KMS-11 (cell line): ENCODE measurements at regions not wholly inside any gene's neighbourhood (a gene's known extent, or its start where the extent isn't known, plus 50 kb on each side); places are given as distances from the start of the nearest gene placed in this dataset.
"Not testable (repeated sequence)": the region's sequence is repeated elsewhere in the genome, so short reads cannot be mapped to it uniquely, and the experiment has no call there.

ENCODE experiments used
- H2AFZ ChIP-seq: fragments of 200-600 bp; sonication (generic); 2 replicates; pipeline ENCODE4 v1.6.1; 2016; ENCODE audit warnings: antibody characterized with exemption, mixed run types, low read depth
- H3K27ac ChIP-seq: fragments of 200-600 bp; sonication (generic); 2 replicates; pipeline ENCODE4 v1.6.1; 2016; ENCODE audit warnings: mild to moderate bottlenecking, mixed run types
- H3K27me3 ChIP-seq: fragments of 200-600 bp; sonication (generic); 2 replicates; pipeline ENCODE4 v1.6.1; 2017; ENCODE audit warnings: mild to moderate bottlenecking, low read depth, mixed run types, moderate library complexity; ENCODE audit not compliant: insufficient read depth
- H3K36me3 ChIP-seq: fragments of 200-600 bp; sonication (generic); 2 replicates; pipeline ENCODE4 v1.6.1; 2017; ENCODE audit warnings: mild to moderate bottlenecking, mixed run types; ENCODE audit not compliant: insufficient read depth
- H3K4me1 ChIP-seq: fragments of 200-600 bp; sonication (generic); 2 replicates; pipeline ENCODE4 v1.6.1; 2016; ENCODE audit warnings: mild to moderate bottlenecking, low read depth, mixed run types; ENCODE audit not compliant: poor library complexity, severe bottlenecking
- H3K4me2 ChIP-seq: fragments of 200-600 bp; sonication (generic); 2 replicates; pipeline ENCODE4 v1.7.0; 2016; ENCODE audit warnings: mild to moderate bottlenecking, mixed run types
- H3K4me3 ChIP-seq: fragments of 200-600 bp; sonication (generic); IDR thresholded peaks from 2 replicates; pipeline ENCODE4 v1.6.1; 2017; ENCODE audit warnings: low read depth, low read length, mixed read lengths; ENCODE audit not compliant: insufficient read depth
- H3K79me2 ChIP-seq: fragments of 200-600 bp; sonication (generic); 2 replicates; pipeline ENCODE4 v1.6.1; 2016; ENCODE audit warnings: low read depth, mixed run types; ENCODE audit not compliant: insufficient read depth
- H3K9ac ChIP-seq: fragments of 200-600 bp; sonication (generic); 2 replicates; pipeline ENCODE4 v1.6.1; 2016; ENCODE audit warnings: mild to moderate bottlenecking, mixed run types
- H4K20me1 ChIP-seq: fragments of 200-600 bp; sonication (generic); 2 replicates; pipeline ENCODE4 v1.6.1; 2016; ENCODE audit warnings: mild to moderate bottlenecking, mixed run types; ENCODE audit not compliant: insufficient read depth
- CTCF ChIP-seq: fragments of 200-600 bp; sonication (generic); conservative IDR thresholded peaks from 2 replicates; pipeline ENCODE4 v1.6.1; 2017; ENCODE audit warnings: low read depth, mild to moderate bottlenecking, antibody characterized with exemption, low read length, moderate library complexity, mixed read lengths

- no peak overlapping the region for H3K4me2 ChIP-seq
- no peaks in the 10 kb centered on the region for H4K20me1 ChIP-seq
- no peak overlapping the region for H3K4me3 ChIP-seq
- no peaks in the 10 kb centered on the region for H3K27me3 ChIP-seq
- H3K27ac ChIP-seq, result no peak overlapping the region
- TF ChIP-seq CTCF, result no peak
- H3K4me1 ChIP-seq, result no peaks in the 10 kb centered on the region
- H2AFZ ChIP-seq, result no peak overlapping the region
- no peak overlapping the region for H3K9ac ChIP-seq
- H3K36me3 ChIP-seq, result no peaks in the 10 kb centered on the region
- H3K79me2 ChIP-seq, result no peaks in the 10 kb centered on the region
These were observed 78.0 kb upstream of the RXFP1 start for GRCh38 chr4:158443731-158444130.

GRCh38 chr4:158444621-158445020 is 77.1 kb upstream of the RXFP1 start:
- Histone ChIP-seq H3K4me1 (no peaks in the 10 kb centered on the region), H4K20me1 (no peaks in the 10 kb centered on the region), H3K9ac (no peak overlapping the region), H3K79me2 (no peaks in the 10 kb centered on the region), H3K27me3 (no peaks in the 10 kb centered on the region), H3K4me3 (no peak overlapping the region), H2AFZ (no peak overlapping the region), H3K27ac (no peak overlapping the region), H3K36me3 (no peaks in the 10 kb centered on the region), H3K4me2 (no peak overlapping the region)
- no peak for TF ChIP-seq CTCF

GRCh38 chr4:158446106-158446505 is 75.6 kb upstream of the RXFP1 start:
- no peak for TF ChIP-seq CTCF
- no peak overlapping the region for H3K4me2 ChIP-seq
- no peak overlapping the region for H3K4me3 ChIP-seq
- H3K4me1 ChIP-seq, result no peaks in the 10 kb centered on the region
- no peaks in the 10 kb centered on the region for H4K20me1 ChIP-seq
- no peak overlapping the region for H3K27ac ChIP-seq
- H3K79me2 ChIP-seq, result no peaks in the 10 kb centered on the region
- H3K9ac ChIP-seq, result no peak overlapping the region
- H3K36me3 ChIP-seq, result no peaks in the 10 kb centered on the region
- H3K27me3 ChIP-seq, result no peaks in the 10 kb centered on the region
- H2AFZ ChIP-seq, result no peak overlapping the region

GRCh38 chr4:158450741-158451140 is 70.9 kb upstream of the RXFP1 start:
- no peak overlapping the region for H3K27ac ChIP-seq
- H3K79me2 ChIP-seq, result no peaks in the 10 kb centered on the region
- no peak for TF ChIP-seq CTCF
- H4K20me1 ChIP-seq, result no peaks in the 10 kb centered on the region
- H3K9ac ChIP-seq, result no peak overlapping the region
- H3K27me3 ChIP-seq, result no peaks in the 10 kb centered on the region
- no peak overlapping the region for H3K4me2 ChIP-seq
- H3K36me3 ChIP-seq, result no peaks in the 10 kb centered on the region
- H3K4me1 ChIP-seq, result no peaks in the 10 kb centered on the region
- no peak overlapping the region for H2AFZ ChIP-seq
- H3K4me3 ChIP-seq, result no peak overlapping the region

- H3K4me2 ChIP-seq, H4K20me1 ChIP-seq: not testable (repeated sequence)
These were observed 69.6 kb upstream of the RXFP1 start for GRCh38 chr4:158452116-158452515.

More at GRCh38 chr4:158452116-158452515, 69.6 kb upstream of the RXFP1 start:
- H2AFZ ChIP-seq, H3K4me3 ChIP-seq, H3K36me3 ChIP-seq, H3K4me1 ChIP-seq, H3K79me2 ChIP-seq, H3K27me3 ChIP-seq, H3K9ac ChIP-seq, H3K27ac ChIP-seq: not testable (repeated sequence)
